GM21526 (cell line): ENCODE measurements at regions not wholly inside any gene's neighbourhood (a gene's known extent, or its start where the extent isn't known, plus 50 kb on each side); places are given as distances from the start of the nearest gene placed in this dataset.
"Not testable (repeated sequence)": the region's sequence is repeated elsewhere in the genome, so short reads cannot be mapped to it uniquely, and the experiment has no call there.

Experiments
- ATAC-seq: cut with Tn5 transposase; IDR thresholded peaks from one replicate; pipeline ENCODE4 v1.9.1; 2021; ENCODE audit warnings: moderate library complexity; ENCODE audit not compliant: unreplicated experiment, low FRiP score

DNA sequence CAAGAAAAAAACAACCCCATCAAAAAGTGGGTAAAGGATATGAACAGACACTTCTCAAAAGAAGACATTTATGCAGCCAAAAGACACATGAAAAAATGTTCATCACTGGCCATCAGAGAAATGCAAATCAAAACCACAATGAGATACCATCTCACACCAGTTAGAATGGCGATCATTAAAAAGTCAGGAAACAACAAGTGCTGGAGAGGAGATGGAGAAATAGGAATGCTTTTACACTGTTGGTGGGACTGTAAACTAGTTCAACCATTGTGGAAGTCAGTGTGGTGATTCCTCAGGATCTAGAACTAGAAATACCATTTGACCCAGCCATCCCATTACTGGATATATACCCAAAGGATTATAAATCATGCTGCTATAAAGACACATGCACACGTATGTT is 467.2 kb upstream of the RUNX1 start:
- not testable (repeated sequence) for ATAC-seq

DNA sequence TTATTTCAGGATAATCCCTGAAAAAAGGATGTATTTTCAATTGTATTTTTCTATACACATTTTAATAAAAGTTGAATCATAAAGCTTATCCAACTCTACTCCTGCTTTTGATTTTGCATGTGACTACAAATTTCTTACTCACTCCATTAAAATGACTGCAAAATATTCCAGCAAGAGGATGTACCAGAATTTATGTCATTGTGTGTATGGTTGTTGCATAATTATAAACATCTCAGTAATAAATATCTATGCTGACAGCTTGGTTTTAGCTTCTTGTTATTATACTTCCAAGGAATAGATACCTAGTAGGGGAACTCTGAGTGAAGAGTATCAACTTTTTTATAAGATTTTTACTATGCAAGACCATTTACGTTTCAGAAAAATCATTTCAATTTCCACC is 463.2 kb upstream of the RUNX1 start:
- no peak for ATAC-seq

DNA sequence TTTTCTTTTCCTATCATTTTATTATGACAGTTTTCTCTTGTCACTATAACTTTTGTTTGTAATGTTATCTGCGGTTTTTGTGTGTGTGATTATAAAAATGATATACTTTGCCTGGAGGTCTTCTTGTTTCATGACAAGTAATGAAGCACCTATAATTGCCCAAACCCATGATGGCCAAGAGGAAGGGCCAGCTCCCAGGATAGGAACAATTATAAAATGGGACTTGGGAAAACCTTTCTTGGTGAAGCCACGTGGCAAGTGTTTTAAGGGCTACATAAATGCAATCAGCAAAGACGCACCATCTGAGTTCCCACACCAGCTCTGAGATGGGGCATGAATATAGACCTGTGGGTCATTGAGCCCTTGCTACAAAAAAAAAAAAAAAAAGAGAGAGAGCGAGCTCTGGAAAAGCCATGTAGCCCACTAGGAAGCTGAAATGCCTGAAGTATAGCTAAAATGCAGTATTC is 462.6 kb upstream of the RUNX1 start:
- ATAC-seq, result no peak

DNA sequence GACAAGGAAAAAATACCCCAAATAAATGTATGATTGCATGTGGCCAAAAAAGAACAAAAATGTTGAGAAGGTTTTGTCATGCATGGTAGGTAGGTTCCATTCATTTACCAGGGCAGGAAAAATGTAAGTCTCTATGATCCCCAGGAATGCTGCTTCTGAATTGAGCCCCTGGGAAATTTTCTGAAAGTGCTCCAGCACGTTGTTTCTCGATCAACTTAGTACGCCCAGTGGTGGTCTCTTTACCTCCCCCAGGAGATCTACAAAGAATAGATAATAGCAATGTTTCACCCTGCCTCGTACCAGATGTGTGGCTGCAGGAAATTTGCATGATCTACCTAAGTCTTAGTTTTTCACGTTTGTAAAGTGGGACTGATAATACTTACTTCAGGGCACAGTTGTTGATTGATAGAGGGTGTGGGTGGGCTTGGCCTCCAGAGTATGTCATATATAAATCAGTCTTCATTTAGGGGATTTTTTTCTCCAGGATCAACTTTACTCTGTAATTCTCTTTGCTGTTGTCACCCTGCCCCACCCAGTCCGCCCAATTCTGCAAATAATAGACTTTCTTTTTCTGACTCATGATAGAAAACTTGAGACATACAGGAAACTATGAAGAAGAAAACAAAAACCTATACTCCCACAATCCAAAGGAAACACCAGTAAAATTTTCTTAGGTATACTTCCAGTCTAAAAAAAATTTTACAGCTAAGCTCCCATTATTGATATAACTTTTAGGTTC is 462.0 kb upstream of the RUNX1 start:
- ATAC-seq, result no peak

DNA sequence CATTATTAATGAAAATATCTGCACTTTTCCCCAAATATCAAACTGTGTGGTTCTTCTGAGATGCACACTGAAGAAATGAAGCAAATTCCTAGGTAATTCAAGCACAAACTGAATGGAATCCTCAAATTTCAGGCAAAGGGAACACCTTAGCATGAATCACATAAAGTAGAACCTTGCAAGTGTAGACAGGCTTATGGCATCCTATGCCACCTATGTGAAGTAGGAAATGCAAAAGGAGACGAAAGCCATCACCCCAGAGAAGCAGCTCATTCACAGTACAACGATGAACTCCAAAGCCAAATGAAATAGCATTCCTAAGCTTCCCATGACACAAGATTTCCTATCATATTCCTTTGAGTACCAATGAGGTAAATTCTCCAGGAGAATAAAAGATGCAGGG is 461.2 kb upstream of the RUNX1 start:
- ATAC-seq, result no peak

DNA sequence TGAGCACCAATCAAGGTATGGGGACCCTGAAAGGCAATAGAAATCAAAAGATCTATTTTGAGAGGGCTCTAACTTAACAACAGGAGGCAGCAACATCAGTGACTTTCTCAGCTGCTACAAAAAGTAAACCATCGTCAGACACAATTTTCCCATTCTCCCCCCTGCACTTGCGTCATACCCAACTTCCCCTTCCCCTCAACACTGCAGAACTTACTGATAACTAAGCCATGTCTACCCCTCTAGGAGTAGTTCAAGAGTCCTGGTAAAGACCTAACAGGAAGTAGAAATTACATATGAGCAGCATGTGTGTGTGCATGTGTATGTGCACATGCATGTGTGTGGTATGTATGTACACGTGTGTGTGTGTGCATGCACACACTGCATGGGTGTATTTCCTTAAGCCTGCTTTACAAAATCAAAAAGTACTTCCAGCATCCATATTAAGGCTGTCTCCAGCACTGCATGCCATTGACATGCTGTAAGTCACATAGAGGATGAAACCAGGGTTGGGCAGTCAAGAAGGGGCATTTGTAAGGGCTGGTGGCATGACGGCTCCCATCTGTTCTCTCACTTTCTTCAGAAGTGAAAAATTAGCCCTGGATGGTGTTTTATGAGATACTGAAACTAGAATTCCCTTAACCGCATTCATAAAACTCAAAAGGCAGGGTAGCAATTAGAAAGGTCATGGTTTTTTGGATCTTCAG is 460.1 kb upstream of the RUNX1 start:
- no peak for ATAC-seq

DNA sequence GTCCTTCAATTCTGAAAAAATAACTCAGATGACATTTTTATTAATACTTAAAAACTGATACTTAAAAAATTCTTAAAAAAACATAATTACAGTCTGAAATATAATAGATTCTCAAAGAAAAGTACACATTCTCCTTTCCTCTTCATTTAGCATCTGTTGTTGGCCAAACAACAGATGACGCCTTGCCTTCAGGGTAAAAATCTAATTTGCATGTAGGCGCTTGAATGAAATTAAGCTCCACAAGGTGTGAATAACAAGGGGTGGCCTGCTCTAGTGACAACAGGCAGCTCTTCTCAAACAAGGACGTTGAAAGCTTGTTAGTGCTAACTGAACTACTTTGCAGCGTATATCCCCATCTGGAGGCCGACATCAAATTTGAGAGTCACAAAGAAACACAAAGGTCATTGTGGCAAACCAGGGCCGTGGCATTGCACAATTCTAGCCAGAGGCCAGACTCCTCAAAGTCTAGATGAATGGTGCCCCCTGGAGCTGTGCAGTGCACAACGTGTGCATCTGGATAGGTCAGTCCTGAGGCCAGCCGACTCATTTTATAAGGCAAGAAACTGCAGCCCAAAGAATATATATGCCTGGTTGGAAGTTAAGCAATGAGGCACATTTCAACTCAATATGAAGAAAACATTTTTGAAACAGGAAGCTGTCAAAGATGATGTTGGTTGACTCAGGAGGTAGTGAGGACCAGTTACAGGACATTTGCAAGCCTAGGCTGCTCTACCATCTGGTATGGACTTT is 459.2 kb upstream of the RUNX1 start:
- ATAC-seq, result no peak

DNA sequence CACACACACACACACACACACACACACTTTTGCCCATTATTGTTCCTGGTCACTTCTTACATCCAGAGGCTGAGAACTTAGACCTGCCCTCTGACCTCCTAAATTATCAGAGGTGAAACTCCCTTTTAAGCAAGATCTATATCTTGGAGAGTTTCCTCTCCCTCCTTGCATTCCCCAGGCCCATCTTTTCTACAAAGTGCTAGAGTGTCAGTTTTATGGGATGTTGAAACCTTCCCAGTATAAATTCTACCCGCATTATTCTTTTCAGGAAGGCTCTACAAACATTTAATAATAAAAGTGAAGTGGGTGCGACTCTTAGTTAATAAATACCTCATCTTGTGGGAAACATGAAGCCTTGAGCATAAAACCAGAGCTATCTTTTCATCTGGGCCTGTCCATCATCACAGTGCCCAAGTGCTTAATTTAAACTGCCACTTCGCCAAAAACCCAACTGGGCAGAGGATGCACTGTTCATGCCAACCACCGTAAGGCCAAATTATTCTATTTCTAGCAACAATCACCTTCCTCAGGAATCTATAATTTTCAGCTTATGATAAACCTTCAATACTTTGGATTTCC is 458.2 kb upstream of the RUNX1 start:
- no peak for ATAC-seq

DNA sequence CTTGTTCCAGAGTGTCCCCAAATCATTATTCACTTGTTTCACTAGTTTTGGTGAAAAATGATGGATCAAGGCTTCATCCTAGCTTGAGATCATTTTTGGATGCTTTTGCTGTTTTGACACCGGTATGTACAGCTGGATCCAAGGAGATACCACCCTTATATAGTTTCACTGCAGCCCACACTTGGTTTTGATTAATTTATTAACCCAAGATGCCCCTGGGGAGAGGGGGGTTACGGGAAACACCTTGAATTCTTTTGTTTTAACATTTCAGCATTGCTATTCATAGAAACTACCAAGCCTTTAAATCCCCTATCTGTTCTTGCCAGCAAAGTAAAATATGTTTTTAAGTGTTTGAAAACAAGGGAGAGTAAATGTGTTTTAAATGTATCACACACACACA is 457.7 kb upstream of the RUNX1 start:
- no peak for ATAC-seq

DNA sequence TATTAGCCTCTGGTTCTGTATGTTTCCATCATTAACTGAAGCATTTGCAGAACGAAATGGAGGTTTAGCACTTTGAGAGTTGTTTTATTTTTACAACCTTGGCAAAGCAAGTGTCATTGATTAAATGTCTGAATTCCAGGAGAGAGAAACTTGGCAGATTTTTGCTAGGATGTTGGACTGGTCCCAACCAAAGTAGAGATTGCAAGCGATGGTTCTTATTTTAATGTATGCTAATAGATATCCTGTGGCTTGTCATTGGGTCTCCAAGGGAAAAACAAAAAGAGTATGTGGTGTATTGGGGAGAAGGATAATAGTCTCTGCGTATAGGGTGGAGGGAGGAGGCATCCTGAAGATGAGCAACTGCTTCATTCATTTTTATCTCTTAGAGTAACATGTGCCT is 457.2 kb upstream of the RUNX1 start:
- no peak for ATAC-seq

DNA sequence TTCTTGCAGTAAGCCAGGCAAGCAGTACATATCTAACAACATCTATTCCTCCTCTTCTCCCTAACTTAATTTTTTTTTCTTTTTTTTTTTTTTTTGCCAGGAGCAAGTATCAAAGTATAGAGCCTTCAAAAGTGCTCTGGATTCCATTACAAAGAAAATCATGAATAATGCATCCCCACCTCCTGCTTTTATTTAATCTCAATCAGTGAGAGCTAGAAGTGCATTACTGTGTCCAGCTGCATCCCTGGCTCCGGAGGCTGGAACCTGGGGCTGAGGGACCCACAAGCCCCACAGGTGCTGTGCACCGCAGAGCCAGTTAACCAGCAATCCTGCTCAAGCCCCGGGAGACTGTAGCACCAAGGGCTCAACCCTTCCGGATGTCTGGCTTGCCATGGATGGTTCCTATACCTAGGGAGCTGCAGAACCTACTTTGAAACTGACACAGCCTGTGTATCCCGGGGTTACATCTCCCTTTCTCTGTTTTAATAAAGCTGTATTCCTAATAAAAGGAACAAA is 455.9 kb upstream of the RUNX1 start:
- no peak for ATAC-seq

DNA sequence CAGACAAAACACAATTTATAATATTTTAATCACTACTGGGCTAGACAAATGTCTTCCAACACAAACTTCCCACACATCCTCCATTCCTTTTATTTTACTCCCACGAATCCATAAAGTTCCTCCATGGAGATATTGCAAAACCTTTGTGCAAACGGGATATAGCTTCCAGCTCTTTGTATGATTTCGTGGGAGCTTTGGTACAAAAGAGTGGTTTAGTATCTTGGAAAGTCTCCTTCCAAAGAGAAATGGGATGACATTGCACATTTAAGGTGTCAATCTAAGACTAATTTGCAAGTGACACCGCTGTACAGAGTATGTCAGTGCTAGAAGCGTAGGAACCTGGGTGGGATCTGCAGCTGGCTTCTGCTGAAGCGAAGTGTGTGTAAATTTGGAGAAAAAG is 455.2 kb upstream of the RUNX1 start:
- ATAC-seq, result no peak

DNA sequence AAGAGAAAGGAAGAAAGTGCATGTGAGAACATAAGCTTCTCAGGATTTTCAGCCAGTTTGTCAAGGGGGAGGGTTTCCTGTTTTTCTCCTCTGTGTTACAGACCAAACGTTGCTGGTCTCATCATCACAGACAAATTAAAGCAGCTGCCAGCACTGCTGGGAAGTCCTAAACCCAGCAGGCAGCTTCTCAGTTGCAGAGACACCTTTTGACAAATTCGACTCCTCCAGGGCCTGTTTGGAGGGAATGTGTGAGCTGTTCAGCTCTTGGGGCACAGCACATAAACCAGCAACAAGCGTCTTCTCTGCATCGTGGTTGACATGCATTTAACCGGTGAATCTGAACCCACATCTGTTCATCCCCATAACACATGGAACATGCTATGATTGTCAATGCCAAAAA is 454.6 kb upstream of the RUNX1 start:
- no peak for ATAC-seq

DNA sequence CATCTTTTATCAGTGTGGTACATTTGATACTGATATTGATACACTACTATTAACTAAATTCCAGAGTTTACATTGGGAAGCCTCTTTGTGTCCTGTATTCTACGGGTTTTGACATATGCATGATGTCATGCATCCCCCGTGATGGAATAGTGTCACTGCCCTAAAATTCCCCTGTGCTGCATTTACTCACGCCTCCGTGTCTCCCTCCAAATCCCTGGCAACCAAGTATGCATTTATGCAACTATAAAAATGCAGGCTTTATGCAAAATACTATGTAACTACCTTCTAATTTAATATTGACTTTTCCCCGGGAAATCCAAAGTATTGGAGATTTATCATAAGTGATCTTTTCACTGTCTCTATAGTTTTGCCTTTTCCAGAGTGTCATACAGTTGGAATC is 453.7 kb upstream of the RUNX1 start:
- ATAC-seq, result no peak

DNA sequence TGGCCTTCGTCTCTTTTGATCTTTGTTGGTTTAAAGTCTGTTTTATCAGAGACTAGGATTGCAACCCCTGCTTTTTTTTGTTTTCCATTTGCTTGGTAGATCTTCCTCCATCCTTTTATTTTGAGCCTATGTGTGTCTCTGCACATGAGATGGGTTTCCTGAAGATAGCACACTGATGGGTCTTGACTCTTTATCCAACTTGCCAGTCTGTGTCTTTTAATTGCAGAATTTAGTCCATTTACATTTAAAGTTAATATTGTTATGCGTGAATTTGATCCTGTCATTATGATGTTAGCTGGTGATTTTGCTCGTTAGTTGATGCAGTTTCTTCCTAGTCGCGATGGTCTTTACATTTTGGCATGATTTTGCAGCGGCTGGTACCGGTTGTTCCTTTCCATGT is 448.4 kb upstream of the RUNX1 start:
- not testable (repeated sequence) for ATAC-seq

DNA sequence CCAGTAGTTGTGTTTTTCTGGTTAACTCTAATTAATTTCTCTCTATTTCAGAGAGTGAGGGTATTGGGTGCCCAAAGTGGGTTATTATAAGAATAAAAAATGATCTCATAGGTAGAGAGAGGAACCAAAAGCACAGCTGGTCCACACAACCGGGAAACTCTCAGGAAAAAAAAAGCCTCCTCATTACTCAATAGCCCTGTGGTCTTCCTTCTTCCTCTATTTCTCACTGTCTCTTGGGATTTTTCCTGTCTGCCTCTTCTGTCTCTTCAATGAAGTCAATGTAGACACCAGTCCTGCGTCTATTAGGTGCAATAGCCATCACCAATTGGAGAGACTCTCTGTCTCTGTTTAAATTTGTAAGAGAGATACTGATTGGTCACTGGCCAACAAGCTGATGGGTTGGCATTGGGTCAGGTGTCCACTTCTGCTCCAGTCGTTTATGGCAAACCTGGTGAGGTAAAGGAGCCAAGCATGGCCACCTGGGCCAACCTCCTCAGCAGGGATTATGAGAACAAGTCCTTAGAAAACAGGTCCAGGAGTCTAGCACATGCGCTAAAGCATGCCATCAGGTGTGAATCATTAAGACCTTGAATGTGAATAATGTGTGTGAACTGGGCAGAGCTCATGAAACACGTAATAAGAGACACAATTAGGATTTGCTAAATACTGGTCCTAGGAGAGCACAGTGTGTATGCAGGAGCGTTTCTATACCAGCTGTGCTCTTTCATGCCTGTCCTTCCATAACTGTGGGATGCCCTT is 443.0 kb upstream of the RUNX1 start:
- ATAC-seq, result no peak

DNA sequence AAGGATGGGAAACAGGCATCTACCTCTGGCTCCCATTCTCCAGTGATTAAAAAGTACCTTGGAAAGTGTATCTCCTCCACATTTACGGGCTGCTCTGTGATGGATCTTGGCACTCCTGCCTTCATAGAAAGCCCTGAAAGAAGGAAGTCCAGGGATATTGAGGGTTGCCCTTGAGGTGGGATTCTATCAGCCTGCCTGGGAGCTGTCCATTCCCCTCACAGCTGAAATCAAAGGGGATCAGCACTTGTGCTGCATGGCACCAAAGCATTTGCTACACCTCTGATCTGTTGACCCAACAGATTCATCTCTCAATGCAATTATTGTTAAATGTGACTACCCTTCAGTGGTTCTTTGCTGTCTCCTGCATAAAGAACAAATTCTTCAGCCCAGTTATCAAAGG is 442.0 kb upstream of the RUNX1 start:
- ATAC-seq, result no peak

DNA sequence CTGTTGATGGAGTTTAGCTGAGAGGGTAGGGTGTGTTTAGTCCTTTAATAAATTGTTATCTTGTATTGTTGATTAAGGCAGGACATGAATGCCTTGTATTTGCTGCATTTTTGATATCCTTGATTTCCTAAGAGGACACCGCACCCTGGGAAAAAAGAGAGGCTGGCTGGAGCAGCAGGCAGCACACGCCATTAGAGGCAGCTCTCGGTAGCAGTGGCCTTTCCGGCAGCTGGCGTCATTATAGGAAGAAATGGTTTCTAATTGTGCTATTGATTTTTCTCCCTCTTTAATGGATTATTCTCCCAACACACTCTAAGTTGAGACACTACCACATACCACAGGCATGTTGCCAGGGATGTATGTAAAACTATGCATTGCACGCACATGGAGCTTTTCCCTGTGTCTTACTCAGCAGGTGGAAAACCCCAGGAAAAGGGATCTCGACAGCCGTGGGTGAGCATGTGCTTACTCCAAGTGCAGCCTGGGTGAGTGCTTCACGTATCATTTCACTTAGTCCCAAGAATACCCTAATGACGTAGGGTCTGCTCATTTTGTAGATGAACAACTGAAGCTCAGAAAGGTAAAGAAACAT is 440.4 kb upstream of the RUNX1 start:
- no peak for ATAC-seq

DNA sequence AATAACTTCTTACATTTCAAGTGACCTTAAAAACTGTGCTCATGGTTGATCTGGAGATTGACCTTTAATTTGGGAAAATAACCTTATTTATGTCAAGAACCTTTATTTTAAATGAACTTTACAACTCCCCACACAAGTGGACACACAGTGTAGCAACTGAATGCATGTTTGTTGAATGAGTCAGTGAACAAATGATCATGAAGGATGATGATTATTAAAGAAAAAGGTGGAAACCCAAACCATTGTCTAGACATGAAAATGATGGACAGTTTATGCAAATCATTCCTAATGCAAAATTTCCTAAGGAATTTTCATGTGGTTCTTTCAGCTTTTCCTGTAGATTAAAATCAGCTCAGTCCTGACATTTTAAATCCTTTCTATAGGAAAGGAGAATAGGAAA is 439.8 kb upstream of the RUNX1 start:
- ATAC-seq, result no peak

DNA sequence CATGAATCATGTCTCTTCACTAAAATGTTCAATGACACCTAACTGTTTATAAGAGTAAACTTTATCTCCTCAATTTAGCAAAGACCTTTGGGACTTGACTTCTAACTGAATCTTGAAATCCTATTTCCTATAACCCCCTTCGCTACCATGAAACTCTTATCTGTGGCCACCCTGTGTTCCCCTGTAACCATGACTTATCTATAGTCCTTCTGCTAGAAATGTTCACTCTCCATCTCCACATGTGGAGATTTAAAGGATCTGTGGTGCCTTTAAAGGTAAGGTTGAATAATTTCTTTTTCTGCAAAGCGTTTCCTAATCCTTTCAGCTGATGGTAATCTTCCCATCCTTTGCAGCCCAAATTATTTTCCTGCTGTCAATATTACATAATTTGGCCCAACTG is 436.3 kb upstream of the RUNX1 start:
- ATAC-seq, result no peak
